Astrocyte (in vitro differentiated cells and primary cell): ENCODE measurements at regions not wholly inside any gene's neighbourhood (a gene's known extent, or its start where the extent isn't known, plus 50 kb on each side); places are given as distances from the start of the nearest gene placed in this dataset.

Experiments
- DNase-seq: peaks from one replicate; pipeline ENCODE4 v3.0.0-alpha.2; 2010; ENCODE audit warnings: low read depth
- FAIRE-seq: peaks from 2 replicates; lab custom pipeline; 2011; peaks lifted over from hg19 to GRCh38; lab: Jason Lieb, UNC
- H2AFZ ChIP-seq: 2 replicates; pipeline ENCODE4 v1.6.0; 2012; ENCODE audit warnings: low read depth, low read length, inconsistent platforms
- H3K27ac ChIP-seq: 2 replicates; pipeline ENCODE4 v1.5.1; 2011; ENCODE audit warnings: low read depth, low read length, inconsistent platforms
- H3K27me3 ChIP-seq: 2 replicates; pipeline ENCODE4 v1.6.0; 2011; ENCODE audit warnings: low read length, inconsistent platforms; ENCODE audit not compliant: insufficient read depth
- H3K36me3 ChIP-seq: 2 replicates; pipeline ENCODE4 v1.5.1; 2011; ENCODE audit warnings: low read length, inconsistent platforms; ENCODE audit not compliant: insufficient read depth
- H3K4me1 ChIP-seq: 2 replicates; pipeline ENCODE4 v1.5.1; 2011; ENCODE audit warnings: low read length, inconsistent platforms; ENCODE audit not compliant: insufficient read depth
- H3K4me2 ChIP-seq: 2 replicates; pipeline ENCODE4 v1.6.0; 2012; ENCODE audit warnings: low read length, inconsistent platforms
- H3K4me3 ChIP-seq: 2 replicates; pipeline ENCODE4 v1.5.1; 2011; ENCODE audit warnings: low read depth, mild to moderate bottlenecking, low read length, inconsistent platforms; ENCODE audit not compliant: insufficient read depth
- H3K79me2 ChIP-seq: 2 replicates; pipeline ENCODE4 v1.6.0; 2012; ENCODE audit warnings: mild to moderate bottlenecking, low read length, inconsistent platforms; ENCODE audit not compliant: insufficient read depth
- H3K9ac ChIP-seq: 2 replicates; pipeline ENCODE4 v1.6.0; 2012; ENCODE audit warnings: mild to moderate bottlenecking, low read length, inconsistent platforms
- H3K9me3 ChIP-seq: 2 replicates; pipeline ENCODE4 v1.5.1; 2012; ENCODE audit warnings: low read depth, mild to moderate bottlenecking, low read length, inconsistent platforms; ENCODE audit not compliant: insufficient read depth
- H4K20me1 ChIP-seq: 2 replicates; pipeline ENCODE4 v1.6.0; 2012; ENCODE audit warnings: low read length, inconsistent platforms; ENCODE audit not compliant: insufficient read depth
- H3K27ac Mint-ChIP-seq: one replicate; pipeline ENCODE4 v1.8.0; 2021; ENCODE audit warnings: mild to moderate bottlenecking, mixed read lengths; ENCODE audit not compliant: unreplicated experiment
- H3K27me3 Mint-ChIP-seq: one replicate; pipeline ENCODE4 v1.8.0; 2021; ENCODE audit warnings: low read depth, mixed read lengths; ENCODE audit not compliant: unreplicated experiment
- H3K36me3 Mint-ChIP-seq: one replicate; pipeline ENCODE4 v1.8.0; 2021; ENCODE audit warnings: low read depth, mixed read lengths; ENCODE audit not compliant: unreplicated experiment
- H3K4me1 Mint-ChIP-seq: one replicate; pipeline ENCODE4 v1.8.0; 2021; ENCODE audit warnings: low read depth, mixed read lengths; ENCODE audit not compliant: unreplicated experiment
- H3K4me3 Mint-ChIP-seq: one replicate; pipeline ENCODE4 v1.8.0; 2021; ENCODE audit warnings: mild to moderate bottlenecking, moderate library complexity, mixed read lengths; ENCODE audit not compliant: unreplicated experiment
- H3K9me3 Mint-ChIP-seq: one replicate; pipeline ENCODE4 v1.8.0; 2021; ENCODE audit warnings: mild to moderate bottlenecking, mixed read lengths; ENCODE audit not compliant: unreplicated experiment
- CTCF ChIP-seq: IDR thresholded peaks from 2 replicates; pipeline ENCODE4 v1.5.1; 2011; ENCODE audit warnings: low read depth, mild to moderate bottlenecking, inconsistent platforms, low read length, moderate library complexity; ENCODE audit not compliant: insufficient read depth
- EZH2 ChIP-seq: IDR thresholded peaks from 2 replicates; pipeline ENCODE4 v1.6.1; 2012; ENCODE audit warnings: mild to moderate bottlenecking, low read length, inconsistent platforms; ENCODE audit not compliant: insufficient read depth

- no peaks in the 10 kb centered on the region for H3K79me2 ChIP-seq
- no peak overlapping the region for H3K4me2 ChIP-seq
- H3K27me3 Mint-ChIP-seq: no peaks in the 10 kb centered on the region
- no peak overlapping the region for H3K9ac ChIP-seq
- H3K4me3 ChIP-seq: no peak overlapping the region
- no peak overlapping the region for H3K4me3 Mint-ChIP-seq
- peaks cover 1% of the 10 kb centered on the region for H3K36me3 Mint-ChIP-seq
- no peak for FAIRE-seq
- no peak for TF ChIP-seq CTCF
- TF ChIP-seq EZH2: no peak
- H3K9me3 Mint-ChIP-seq: peaks cover 2% of the 10 kb centered on the region
- no peak overlapping the region for H2AFZ ChIP-seq
- H3K36me3 ChIP-seq: no peaks in the 10 kb centered on the region
- no peak for DNase-seq
- H3K9me3 ChIP-seq: no peaks in the 10 kb centered on the region
- no peaks in the 10 kb centered on the region for H3K27me3 ChIP-seq
- H3K4me1 Mint-ChIP-seq: no peaks in the 10 kb centered on the region
- H3K4me1 ChIP-seq: no peaks in the 10 kb centered on the region
- H3K27ac ChIP-seq: no peak overlapping the region
- H3K27ac Mint-ChIP-seq: no peak overlapping the region
- no peaks in the 10 kb centered on the region for H4K20me1 ChIP-seq
Observed at GRCh38 chr13:89880201-89880600, 1467.3 kb upstream of the MIR17HG start.

- Mint-ChIP-seq H3K4me3 (no peak overlapping the region), H3K27me3 (no peaks in the 10 kb centered on the region), H3K36me3 (peaks cover 1% of the 10 kb centered on the region), H3K9me3 (peaks cover 2% of the 10 kb centered on the region), H3K27ac (no peak overlapping the region), H3K4me1 (no peaks in the 10 kb centered on the region)
- H3K4me3 ChIP-seq: no peak overlapping the region
- FAIRE-seq (no peak), DNase-seq (no peak)
- H3K36me3 ChIP-seq: no peaks in the 10 kb centered on the region
- H3K4me2 ChIP-seq: no peak overlapping the region
- H3K9ac ChIP-seq: no peak overlapping the region
- no peak for TF ChIP-seq EZH2
- TF ChIP-seq CTCF: no peak
- H3K4me1 ChIP-seq: no peaks in the 10 kb centered on the region
- H3K9me3 ChIP-seq: no peaks in the 10 kb centered on the region
- H2AFZ ChIP-seq: no peak overlapping the region
- H4K20me1 ChIP-seq: no peaks in the 10 kb centered on the region
- no peak overlapping the region for H3K27ac ChIP-seq
- no peaks in the 10 kb centered on the region for H3K27me3 ChIP-seq
- H3K79me2 ChIP-seq: no peaks in the 10 kb centered on the region
Observed at GRCh38 chr13:89883893-89884448, 1463.5 kb upstream of the MIR17HG start.

GRCh38 chr13:89890806-89891205 lies 1456.7 kb upstream of the MIR17HG start:
- H3K27ac ChIP-seq: no peak overlapping the region
- Mint-ChIP-seq H3K27me3 (no peaks in the 10 kb centered on the region), H3K36me3 (no peaks in the 10 kb centered on the region), H3K4me3 (no peak overlapping the region), H3K27ac (no peak overlapping the region), H3K9me3 (no peaks in the 10 kb centered on the region), H3K4me1 (no peaks in the 10 kb centered on the region)
- no peaks in the 10 kb centered on the region for H3K4me1 ChIP-seq
- DNase-seq (no peak), FAIRE-seq (no peak)
- H3K9ac ChIP-seq: no peak overlapping the region
- H3K27me3 ChIP-seq: no peaks in the 10 kb centered on the region
- no peaks in the 10 kb centered on the region for H3K79me2 ChIP-seq
- H3K4me2 ChIP-seq: no peak overlapping the region
- TF ChIP-seq EZH2 (no peak), CTCF (no peak)
- no peaks in the 10 kb centered on the region for H3K9me3 ChIP-seq
- H3K4me3 ChIP-seq: no peak overlapping the region
- H4K20me1 ChIP-seq: no peaks in the 10 kb centered on the region
- no peaks in the 10 kb centered on the region for H3K36me3 ChIP-seq
- no peak overlapping the region for H2AFZ ChIP-seq
